H1 (cell line): ENCODE measurements at regions not wholly inside any gene's neighbourhood (a gene's known extent, or its start where the extent isn't known, plus 50 kb on each side); places are given as distances from the start of the nearest gene placed in this dataset.

Source experiments
- CTCF ChIA-PET: fragments of 300-600 bp; sonication (Branson Sonifier 250); formaldehyde crosslinking; loops from one replicate; lab custom pipeline; 2021; ENCODE audit not compliant: partially characterized antibody; lab: Charles Lee
- POLR2A ChIA-PET: fragments of 300-600 bp; sonication (Branson Sonifier 250); formaldehyde crosslinking; loops from one replicate; lab custom pipeline; 2021; ENCODE audit warnings: inconsistent platforms; ENCODE audit not compliant: partially characterized antibody; lab: Charles Lee
- DNase-seq, 2 experiments: peaks; one replicate each; pipeline versions ENCODE4 v3.0.0 to v3.0.0-alpha.2; 2010 to 2022; ENCODE audit warnings: low spot score in 2 of 2, low read depth in 1 of 2, mixed read lengths in 1 of 2
- FAIRE-seq: peaks from 2 replicates; lab custom pipeline; 2011; peaks lifted over from hg19 to GRCh38; lab: Jason Lieb, UNC
- H2AFZ ChIP-seq: 2 replicates; pipeline ENCODE4 v1.8.1; 2012; ENCODE audit warnings: low read length, inconsistent platforms
- H2AK5ac ChIP-seq: 2 replicates; pipeline ENCODE4 v1.6.1; 2013; ENCODE audit warnings: low read depth, low read length
- H2BK120ac ChIP-seq: replicated peaks from 2 replicates; pipeline ENCODE3; 2013; ENCODE audit warnings: low read depth, low read length, inconsistent platforms
- H2BK12ac ChIP-seq: 2 replicates; pipeline ENCODE4 v1.6.1; 2013; ENCODE audit warnings: low read depth, low read length
- H2BK15ac ChIP-seq: 2 replicates; pipeline ENCODE4 v1.6.1; 2013; ENCODE audit warnings: low read length
- H2BK20ac ChIP-seq: 2 replicates; pipeline ENCODE4 v1.6.1; 2013; ENCODE audit warnings: low read length
- H2BK5ac ChIP-seq: 2 replicates; pipeline ENCODE4 v1.6.1; 2013; ENCODE audit warnings: low read depth, low read length
- H3K14ac ChIP-seq: 2 replicates; pipeline ENCODE4 v1.6.1; 2013; ENCODE audit warnings: inconsistent platforms; ENCODE audit not compliant: insufficient read length
- H3K18ac ChIP-seq: 2 replicates; pipeline ENCODE4 v1.6.1; 2013; ENCODE audit warnings: low read length; ENCODE audit errors: extremely low read depth
- H3K23ac ChIP-seq: 2 replicates; pipeline ENCODE4 v1.6.1; 2013; ENCODE audit warnings: inconsistent platforms; ENCODE audit not compliant: insufficient read length
- H3K23me2 ChIP-seq: 2 replicates; pipeline ENCODE4 v1.6.1; 2013; ENCODE audit warnings: low read depth, low read length
- H3K27ac ChIP-seq: 2 replicates; pipeline ENCODE4 v1.6.1; 2011; ENCODE audit warnings: low read depth, low read length, inconsistent platforms
- H3K27me3 ChIP-seq, 4 experiments: replicated peaks in 1 of 4; 1 replicate in 1 of 4; 2 replicates in 3 of 4; pipeline versions ENCODE4 v1.6.1 to v1.8.1; 2011 to 2013; ENCODE audit warnings: low read length in 3 of 4, mild to moderate bottlenecking in 3 of 4, inconsistent platforms in 2 of 4, mixed read lengths in 2 of 4, moderate library complexity in 1 of 4; ENCODE audit not compliant: control insufficient read depth in 3 of 4, insufficient read depth in 3 of 4; ENCODE audit errors: extremely low read depth in 1 of 4
- H3K36me3 ChIP-seq, 4 experiments: 2 replicates each; pipeline versions ENCODE4 v1.6.1 to v1.8.1; 2011 to 2013; ENCODE audit warnings: mild to moderate bottlenecking in 4 of 4, low read length in 3 of 4, moderate library complexity in 2 of 4, control low read depth in 1 of 4, inconsistent platforms in 1 of 4; ENCODE audit not compliant: insufficient read depth in 4 of 4, control insufficient read depth in 2 of 4
- H3K4ac ChIP-seq: replicated peaks from 2 replicates; pipeline ENCODE3; 2013; ENCODE audit warnings: low read length, low read depth, mixed read lengths, inconsistent platforms; ENCODE audit not compliant: insufficient read length
- H3K4me1 ChIP-seq, 4 experiments: replicated peaks in 1 of 4; 1 replicate in 1 of 4; 2 replicates in 3 of 4; pipeline versions ENCODE4 v1.6.1 to v1.8.1; 2011 to 2013; ENCODE audit warnings: low read length in 3 of 4, inconsistent platforms in 2 of 4, mixed read lengths in 1 of 4; ENCODE audit not compliant: insufficient read depth in 4 of 4, control insufficient read depth in 3 of 4
- H3K4me2 ChIP-seq, 2 experiments: 2 replicates each; pipeline versions ENCODE4 v1.6.1 to v1.8.1; 2011 to 2013; ENCODE audit warnings: low read depth in 2 of 2, low read length in 2 of 2, control low read depth in 1 of 2, inconsistent platforms in 1 of 2, mild to moderate bottlenecking in 1 of 2; ENCODE audit not compliant: insufficient read depth in 1 of 2
- H3K4me3 ChIP-seq, 4 experiments: fragments of 200-600, 300-600 bp in 1 of 4; sonication (generic), shearing (Covaris generic), sonication (Bioruptor Twin) in 1 of 4; 2 replicates each; pipeline versions ENCODE4 v1.5.1 to v1.8.1; 2011 to 2016; ENCODE audit warnings: low read length in 4 of 4, low read depth in 3 of 4, control low read depth in 2 of 4, inconsistent platforms in 2 of 4, mild to moderate bottlenecking in 2 of 4, mixed read lengths in 1 of 4, moderate library complexity in 1 of 4; ENCODE audit not compliant: insufficient read depth in 2 of 4; ENCODE audit errors: extremely low read depth in 1 of 4
- H3K56ac ChIP-seq: replicated peaks from 2 replicates; pipeline ENCODE3; 2013; ENCODE audit warnings: low read depth, mild to moderate bottlenecking, mixed read lengths, low read length, inconsistent platforms; ENCODE audit not compliant: insufficient read length
- H3K79me1 ChIP-seq: 2 replicates; pipeline ENCODE4 v1.6.1; 2013; ENCODE audit warnings: low read depth, low read length, control low read depth
- H3K79me2 ChIP-seq, 2 experiments: 2 replicates each; pipeline versions ENCODE4 v1.6.1 to v1.8.1; 2012 to 2013; ENCODE audit warnings: low read length in 2 of 2, mild to moderate bottlenecking in 2 of 2, inconsistent platforms in 1 of 2; ENCODE audit not compliant: insufficient read depth in 2 of 2, control insufficient read depth in 1 of 2
- H3K9ac ChIP-seq, 4 experiments: replicated peaks in 1 of 4; 1 replicate in 1 of 4; 2 replicates in 3 of 4; pipeline versions ENCODE4 v1.6.1 to v1.8.1; 2011 to 2013; ENCODE audit warnings: low read depth in 3 of 4, low read length in 3 of 4, control low read depth in 2 of 4, mild to moderate bottlenecking in 2 of 4, moderate library complexity in 2 of 4, inconsistent platforms in 1 of 4; ENCODE audit errors: extremely low read depth in 1 of 4
- H3K9me3 ChIP-seq, 2 experiments: 2 replicates each; pipeline versions ENCODE4 v1.6.1 to v1.8.1; 2012 to 2013; ENCODE audit warnings: mild to moderate bottlenecking in 2 of 2, moderate library complexity in 2 of 2, control low read depth in 1 of 2, inconsistent platforms in 1 of 2, low read depth in 1 of 2, low read length in 1 of 2, mixed read lengths in 1 of 2; ENCODE audit not compliant: insufficient read depth in 2 of 2
- H4K20me1 ChIP-seq, 2 experiments: replicated peaks in 1 of 2; 2 replicates each; pipeline versions ENCODE3 to v1.8.1; 2011 to 2013; ENCODE audit warnings: inconsistent platforms in 2 of 2, low read length in 2 of 2, mild to moderate bottlenecking in 1 of 2; ENCODE audit not compliant: insufficient read depth in 2 of 2, control insufficient read depth in 1 of 2
- H4K5ac ChIP-seq: 2 replicates; pipeline ENCODE4 v1.6.1; 2013; ENCODE audit warnings: low read length, low read depth, mixed read lengths, inconsistent platforms; ENCODE audit not compliant: insufficient read length
- H4K8ac ChIP-seq: 2 replicates; pipeline ENCODE4 v1.8.0; 2013; ENCODE audit warnings: mild to moderate bottlenecking, moderate library complexity, low read length, inconsistent platforms; ENCODE audit not compliant: insufficient read depth; ENCODE audit errors: extremely low read depth
- H4K91ac ChIP-seq: replicated peaks from 2 replicates; pipeline ENCODE3; 2013; ENCODE audit warnings: low read length, mixed read lengths, inconsistent platforms; ENCODE audit not compliant: insufficient read length
- BRCA1 ChIP-seq: IDR thresholded peaks from 2 replicates; pipeline ENCODE4 v1.6.1; 2012; ENCODE audit warnings: low read depth, low read length, improper control_type of control experiment
- MAFK ChIP-seq: IDR thresholded peaks from 2 replicates; pipeline ENCODE4 v1.6.1; 2012; ENCODE audit warnings: low read depth, mild to moderate bottlenecking, improper control_type of control experiment, low read length
- SP2 ChIP-seq: IDR thresholded peaks from 2 replicates; pipeline ENCODE4 v1.6.1; 2012; ENCODE audit warnings: mild to moderate bottlenecking, low read length, inconsistent platforms
- TCF12 ChIP-seq: IDR thresholded peaks from 2 replicates; pipeline ENCODE4 v1.6.1; 2011; ENCODE audit warnings: low read depth, mild to moderate bottlenecking, low read length
- WGBS, 2 experiments: shearing (Covaris generic) in 1 of 2; methylation state at CpG; one replicate each; pipeline versions ENCODE4 v1.1.6 to v1.1.7; 2013 to 2015; ENCODE audit warnings: low lambda C conversion rate in 2 of 2, mixed read lengths in 2 of 2, inconsistent platforms in 1 of 2, low coverage in 1 of 2, missing lambda C conversion rate in 1 of 2; ENCODE audit not compliant: insufficient replicate concordance in 2 of 2, insufficient coverage in 1 of 2, insufficient read length in 1 of 2; ENCODE audit errors: extremely low coverage in 1 of 2, missing lambda C conversion rate in 1 of 2; 5-methylcytosine and 5-hydroxymethylcytosine counted together

GRCh38 chr7:398888-399287 lies 108.9 kb downstream of the FOXL3 start:
- no peak overlapping the region for H4K5ac ChIP-seq
- H3K27me3 ChIP-seq, result no peaks in the 10 kb centered on the region
- H3K9ac ChIP-seq, result no peak overlapping the region
- H3K23me2 ChIP-seq, result no peaks in the 10 kb centered on the region
- H3K4me3 ChIP-seq, result no peak overlapping the region
- H3K4me1 ChIP-seq, result no peaks in the 10 kb centered on the region
- no peak overlapping the region for H3K18ac ChIP-seq
- 85% methylated on average over 2 of the region's 2 CpGs; no CpG with 5 or more reads in 1 of the 2 experiments for WGBS, 2 experiments
- H2BK20ac ChIP-seq, result no peak overlapping the region
- no peak for DNase-seq
- H2AK5ac ChIP-seq, result no peak overlapping the region
- TF ChIP-seq MAFK (no peak), SP2 (no peak), BRCA1 (no peak), TCF12 (no peak)
- ChIA-PET CTCF (no interaction called here), POLR2A (interaction anchor here (0.7 kb wide), 1 partner anchor 476 kb away, joined by 3 read pairs; no protein-coding TSS in a partner anchor)
- H3K14ac ChIP-seq, result no peak overlapping the region
- no peak overlapping the region for H4K8ac ChIP-seq
- no peaks in the 10 kb centered on the region for H3K79me2 ChIP-seq
- no peak overlapping the region for H3K27ac ChIP-seq
- H2BK15ac ChIP-seq, result no peak overlapping the region
- H2BK5ac ChIP-seq, result no peak overlapping the region
- H3K56ac ChIP-seq, result no peak overlapping the region
- H4K91ac ChIP-seq, result no peak overlapping the region
- H3K4ac ChIP-seq, result no peak overlapping the region
- peaks cover 32 to 42% of the 10 kb centered on the region in 2 experiments for H3K9me3 ChIP-seq
- no peak overlapping the region for H3K4me2 ChIP-seq
- no peak overlapping the region for H2BK12ac ChIP-seq
- H3K36me3 ChIP-seq, result no peaks in the 10 kb centered on the region
- no peaks in the 10 kb centered on the region for H3K79me1 ChIP-seq
- no peak overlapping the region for H3K23ac ChIP-seq
- no peak overlapping the region for H2AFZ ChIP-seq
- no peaks in the 10 kb centered on the region for H4K20me1 ChIP-seq
- no peak overlapping the region for H2BK120ac ChIP-seq
- FAIRE-seq, result no peak
